HEK293 (cell line): ENCODE measurements at regions not wholly inside any gene's neighbourhood (a gene's known extent, or its start where the extent isn't known, plus 50 kb on each side); places are given as distances from the start of the nearest gene placed in this dataset.

Experiments used
- CTCF ChIA-PET: fragments of 350-600 bp; formaldehyde crosslinking; extraction: SDS; loops from one replicate; lab custom pipeline; 2021; ENCODE audit warnings: antibody characterized with exemption; lab: Yijun Ruan, JAX
- POLR2A ChIA-PET: fragments of 300-600 bp; formaldehyde crosslinking; extraction: SDS; loops from one replicate; lab custom pipeline; 2020; ENCODE audit warnings: antibody characterized with exemption, inconsistent platforms; lab: Yijun Ruan, JAX
- H3K27ac ChIP-seq: fragments of 200-500 bp; sonication (Bioruptor generic); 2 replicates; pipeline ENCODE4 v1.5.1; 2014; ENCODE audit warnings: low read depth, low read length, control low read depth, inconsistent platforms; ENCODE audit errors: extremely low read depth
- H3K36me3 ChIP-seq, 2 experiments: fragments of 200-500 bp in 1 of 2; sonication (Bioruptor generic) in 1 of 2; 1 replicate in 1 of 2; 2 replicates in 1 of 2; pipeline ENCODE4 v1.5.1; 2014 to 2017; ENCODE audit warnings: inconsistent platforms in 2 of 2, low read length in 2 of 2; ENCODE audit not compliant: control insufficient read depth in 2 of 2, insufficient read depth in 1 of 2
- H3K4me1 ChIP-seq: fragments of 200-500 bp; sonication (Bioruptor generic); 2 replicates; pipeline ENCODE4 v1.5.1; 2014; ENCODE audit warnings: mild to moderate bottlenecking, low read length, inconsistent platforms; ENCODE audit not compliant: control insufficient read depth, insufficient read depth
- H3K4me3 ChIP-seq: 2 replicates; pipeline ENCODE4 v1.5.1; 2011; ENCODE audit warnings: low read depth, mild to moderate bottlenecking, control low read depth, low read length, moderate library complexity
- H3K9me3 ChIP-seq: fragments of 200-500 bp; sonication (Bioruptor generic); 2 replicates; pipeline ENCODE4 v1.5.1; 2014; ENCODE audit warnings: low read depth, low read length, inconsistent platforms; ENCODE audit not compliant: control insufficient read depth, insufficient read depth
- BCL11B ChIP-seq: fragments of 450-650 bp; formaldehyde crosslinking; IDR thresholded peaks from 2 replicates; pipeline ENCODE4 v1.5.1; 2016; ENCODE audit warnings: low read depth, missing biosample characterization, missing genetic modification characterization
- KLF9 ChIP-seq: fragments of 450-650 bp; formaldehyde crosslinking; IDR thresholded peaks from 2 replicates; pipeline ENCODE4 v1.5.1; 2016; ENCODE audit warnings: missing biosample characterization, missing genetic modification characterization, low read depth
- RBAK ChIP-seq: fragments of 450-650 bp; formaldehyde crosslinking; IDR thresholded peaks from 2 replicates; pipeline ENCODE4 v1.5.1; 2016; ENCODE audit warnings: missing biosample characterization, missing genetic modification characterization
- TRIM28 ChIP-seq: IDR thresholded peaks from 2 replicates; pipeline ENCODE4 v1.6.1; 2011; ENCODE audit warnings: low read length, control low read depth, borderline replicate concordance
- WT1 ChIP-seq: fragments of 450-650 bp; formaldehyde crosslinking; IDR thresholded peaks from 2 replicates; pipeline ENCODE4 v1.5.1; 2016; ENCODE audit warnings: missing biosample characterization, missing genetic modification characterization
- YY2 ChIP-seq: fragments of 450-650 bp; formaldehyde crosslinking; IDR thresholded peaks from 2 replicates; pipeline ENCODE4 v1.5.1; 2016; ENCODE audit warnings: missing biosample characterization, missing genetic modification characterization
- ZBTB1 ChIP-seq: fragments of 450-650 bp; formaldehyde crosslinking; IDR thresholded peaks from 2 replicates; pipeline ENCODE4 v1.5.1; 2016; ENCODE audit warnings: missing biosample characterization, missing genetic modification characterization
- ZBTB7A ChIP-seq: fragments of 450-650 bp; formaldehyde crosslinking; IDR thresholded peaks from 2 replicates; pipeline ENCODE4 v1.5.1; 2016; ENCODE audit warnings: low read depth, missing biosample characterization, missing genetic modification characterization
- ZNF121 ChIP-seq: fragments of 450-650 bp; formaldehyde crosslinking; IDR thresholded peaks from 2 replicates; pipeline ENCODE4 v1.5.1; 2016; ENCODE audit warnings: missing biosample characterization, missing genetic modification characterization
- ZNF138 ChIP-seq: fragments of 450-650 bp; formaldehyde crosslinking; IDR thresholded peaks from 2 replicates; pipeline ENCODE4 v1.5.1; 2016; ENCODE audit warnings: missing biosample characterization, missing genetic modification characterization, borderline replicate concordance
- ZNF184 ChIP-seq: fragments of 450-650 bp; IDR thresholded peaks from 2 replicates; pipeline ENCODE4 v1.5.1; 2018; ENCODE audit warnings: missing biosample characterization, mild to moderate bottlenecking, missing genetic modification characterization
- ZNF19 ChIP-seq: fragments of 450-650 bp; formaldehyde crosslinking; IDR thresholded peaks from 2 replicates; pipeline ENCODE4; 2016; ENCODE audit warnings: missing biosample characterization, missing genetic modification characterization, low read depth
- ZNF214 ChIP-seq: fragments of 450-650 bp; formaldehyde crosslinking; IDR thresholded peaks from 2 replicates; pipeline ENCODE4 v1.5.1; 2017; ENCODE audit warnings: missing biosample characterization, mild to moderate bottlenecking, missing genetic modification characterization, borderline replicate concordance
- ZNF248 ChIP-seq: fragments of 450-650 bp; formaldehyde crosslinking; IDR thresholded peaks from 2 replicates; pipeline ENCODE4 v1.5.1; 2017; ENCODE audit warnings: missing biosample characterization, missing genetic modification characterization
- ZNF274 ChIP-seq, 2 experiments: fragments of 200-500 bp in 1 of 2; fragments of 450-650 bp in 1 of 2; sonication (Bioruptor generic) in 1 of 2; formaldehyde crosslinking in 1 of 2; IDR thresholded peaks; 2 replicates each; pipeline versions ENCODE4 v1.5.1 to v1.6.1; 2014 to 2016; ENCODE audit warnings: borderline replicate concordance in 1 of 2, inconsistent platforms in 1 of 2, low read length in 1 of 2, missing biosample characterization in 1 of 2, missing genetic modification characterization in 1 of 2
- ZNF341 ChIP-seq: fragments of 450-650 bp; formaldehyde crosslinking; IDR thresholded peaks from 2 replicates; pipeline ENCODE4; 2016; ENCODE audit warnings: low read depth, missing biosample characterization, missing genetic modification characterization
- ZNF558 ChIP-seq: fragments of 450-650 bp; formaldehyde crosslinking; IDR thresholded peaks from 2 replicates; pipeline ENCODE4 v1.5.1; 2016; ENCODE audit warnings: missing biosample characterization, missing genetic modification characterization
- ZNF600 ChIP-seq: fragments of 450-650 bp; formaldehyde crosslinking; IDR thresholded peaks from 2 replicates; pipeline ENCODE4 v1.5.1; 2016; ENCODE audit warnings: missing biosample characterization, missing genetic modification characterization
- ZNF660 ChIP-seq: fragments of 450-650 bp; IDR thresholded peaks from 2 replicates; pipeline ENCODE4 v1.5.1; 2018; ENCODE audit warnings: missing biosample characterization, mild to moderate bottlenecking, missing genetic modification characterization
- ZNF670 ChIP-seq: fragments of 450-650 bp; formaldehyde crosslinking; IDR thresholded peaks from 2 replicates; pipeline ENCODE4 v1.5.1; 2016; ENCODE audit warnings: missing biosample characterization, missing genetic modification characterization, low read depth
- ZNF785 ChIP-seq: fragments of 450-650 bp; formaldehyde crosslinking; IDR thresholded peaks from 2 replicates; pipeline ENCODE4 v1.5.1; 2016; ENCODE audit warnings: missing biosample characterization, missing genetic modification characterization
- ZXDB ChIP-seq: fragments of 450-650 bp; formaldehyde crosslinking; IDR thresholded peaks from 2 replicates; pipeline ENCODE4 v1.5.1; 2016; ENCODE audit warnings: missing biosample characterization, missing genetic modification characterization
- TF ChIP-seq, protein P1 (sequence below): fragments of 450-650 bp; formaldehyde crosslinking; IDR thresholded peaks from 2 replicates; pipeline ENCODE4 v1.5.1; 2016; ENCODE audit warnings: missing biosample characterization, missing genetic modification characterization, low read depth
- TF ChIP-seq, protein P2 (sequence below): IDR thresholded peaks from 2 replicates; pipeline ENCODE4 v1.6.1; 2011; ENCODE audit warnings: mild to moderate bottlenecking, low read depth, low read length, borderline replicate concordance

DNA sequence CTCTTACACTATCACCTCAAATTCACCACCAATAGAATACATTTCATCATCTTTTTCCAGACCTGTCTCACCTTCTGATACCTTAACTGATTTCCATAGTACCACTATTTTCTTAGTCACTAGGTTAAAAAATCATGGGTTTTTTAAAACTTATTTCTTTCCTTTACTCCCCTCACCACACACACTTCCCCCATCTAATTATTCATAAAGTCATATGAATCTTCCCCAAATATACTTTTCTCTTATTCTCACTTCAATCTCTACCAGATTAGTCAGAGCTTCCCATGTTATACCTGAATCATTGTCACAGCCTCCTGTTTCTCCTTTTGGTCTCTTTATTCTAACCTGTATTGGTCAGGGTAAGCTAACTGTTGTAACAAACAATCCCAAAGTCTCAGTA is 696.3 kb downstream of the BCL11A start:
- CTCF ChIA-PET, result interaction anchor here (0.8 kb wide), 1 partner anchor 10 kb away, joined by 3 read pairs; no protein-coding TSS in a partner anchor
- POLR2A ChIA-PET, result no interaction called here
- H3K9me3 ChIP-seq, result no peaks in the 10 kb centered on the region

DNA sequence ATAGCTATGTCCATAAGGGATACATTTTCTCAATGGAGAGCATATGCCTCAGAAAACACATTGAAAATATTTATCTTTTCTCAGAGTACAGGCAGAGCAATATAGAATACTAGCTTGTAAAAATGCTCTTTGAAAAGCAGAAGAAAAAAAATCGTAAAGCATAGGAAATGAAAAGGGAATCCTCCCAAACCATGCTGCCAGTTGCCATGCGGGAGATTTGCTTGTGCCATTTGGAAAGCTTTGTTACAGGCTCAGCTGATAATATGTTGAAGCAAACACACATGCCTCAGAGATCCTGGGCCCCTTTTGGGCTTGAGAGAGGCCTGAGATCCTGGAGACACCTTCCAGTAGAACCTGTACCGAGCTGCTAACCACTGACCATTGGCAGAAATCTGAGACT is 697.1 kb downstream of the BCL11A start:
- H3K27ac ChIP-seq, result no peak overlapping the region
- ChIA-PET CTCF (no interaction called here), POLR2A (no interaction called here)
- TF ChIP-seq YY2 (tag by site-specific recombination) (no peak), ZNF341 (tag by site-specific recombination) (no peak), ZNF138 (tag by site-specific recombination) (no peak), ZNF121 (tag by site-specific recombination) (no peak), ZNF184 (tag by site-specific recombination) (no peak), ZNF785 (tag by site-specific recombination) (no peak), ZNF248 (tag by site-specific recombination) (no peak), BCL11B (tag by site-specific recombination) (no peak), ZNF214 (tag by site-specific recombination) (no peak), RBAK (no peak), ZNF274 (IDR thresholded peaks at IDR 0.05; ENCODE audit: low read length) (no peak), ZNF274 (tag by site-specific recombination; IDR thresholded peaks at IDR 0.05; ENCODE audit: borderline replicate concordance) (no peak), WT1 (tag by site-specific recombination) (no peak), ZXDB (tag by site-specific recombination) (no peak)
- TF ChIP-seq, protein P1, sequence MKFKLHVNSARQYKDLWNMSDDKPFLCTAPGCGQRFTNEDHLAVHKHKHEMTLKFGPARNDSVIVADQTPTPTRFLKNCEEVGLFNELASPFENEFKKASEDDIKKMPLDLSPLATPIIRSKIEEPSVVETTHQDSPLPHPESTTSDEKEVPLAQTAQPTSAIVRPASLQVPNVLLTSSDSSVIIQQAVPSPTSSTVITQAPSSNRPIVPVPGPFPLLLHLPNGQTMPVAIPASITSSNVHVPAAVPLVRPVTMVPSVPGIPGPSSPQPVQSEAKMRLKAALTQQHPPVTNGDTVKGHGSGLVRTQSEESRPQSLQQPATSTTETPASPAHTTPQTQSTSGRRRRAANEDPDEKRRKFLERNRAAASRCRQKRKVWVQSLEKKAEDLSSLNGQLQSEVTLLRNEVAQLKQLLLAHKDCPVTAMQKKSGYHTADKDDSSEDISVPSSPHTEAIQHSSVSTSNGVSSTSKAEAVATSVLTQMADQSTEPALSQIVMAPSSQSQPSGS (tag by site-specific recombination), result no peak
- H3K4me1 ChIP-seq, result no peaks in the 10 kb centered on the region
- no peaks in the 10 kb centered on the region for H3K36me3 ChIP-seq
- H3K9me3 ChIP-seq, result no peaks in the 10 kb centered on the region
- no peak overlapping the region for H3K4me3 ChIP-seq

More for the DNA sequence above, 696.3 kb downstream of the BCL11A start:
- TF ChIP-seq ZBTB7A (tag by site-specific recombination) (no peak), ZNF600 (no peak), ZNF660 (tag by site-specific recombination) (no peak)
- no peaks in the 10 kb centered on the region for H3K36me3 ChIP-seq
- no peak overlapping the region for H3K27ac ChIP-seq
- no peak overlapping the region for H3K4me3 ChIP-seq
- no peaks in the 10 kb centered on the region for H3K4me1 ChIP-seq

DNA sequence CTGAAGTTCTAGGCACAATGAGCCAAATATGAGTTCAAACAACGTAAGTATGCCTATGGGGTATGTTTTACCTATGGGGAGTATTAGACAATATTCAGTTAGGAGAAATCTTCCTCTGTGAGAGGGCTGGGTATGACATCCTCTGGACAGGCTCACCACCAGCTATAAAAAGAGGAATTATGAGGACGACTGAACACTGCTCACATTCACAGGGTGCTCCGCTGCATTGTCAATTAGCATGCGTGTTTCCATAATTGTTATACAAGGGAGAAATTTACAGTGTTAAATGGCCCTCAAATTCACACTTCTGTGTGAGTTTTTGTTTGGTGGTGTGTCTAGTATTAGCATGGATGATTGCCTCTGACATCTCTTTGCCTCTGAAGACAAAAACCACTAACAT is 700.4 kb downstream of the BCL11A start:
- CTCF ChIA-PET, result no interaction called here

More for the DNA sequence above, 700.4 kb downstream of the BCL11A start:
- Histone ChIP-seq H3K4me1 (no peaks in the 10 kb centered on the region), H3K9me3 (no peaks in the 10 kb centered on the region), H3K27ac (no peak overlapping the region), H3K4me3 (no peak overlapping the region), H3K36me3 (no peaks in the 10 kb centered on the region)
- TF ChIP-seq ZBTB1, result no peak
- TF ChIP-seq TRIM28, result no peak
- TF ChIP-seq, protein P2, sequence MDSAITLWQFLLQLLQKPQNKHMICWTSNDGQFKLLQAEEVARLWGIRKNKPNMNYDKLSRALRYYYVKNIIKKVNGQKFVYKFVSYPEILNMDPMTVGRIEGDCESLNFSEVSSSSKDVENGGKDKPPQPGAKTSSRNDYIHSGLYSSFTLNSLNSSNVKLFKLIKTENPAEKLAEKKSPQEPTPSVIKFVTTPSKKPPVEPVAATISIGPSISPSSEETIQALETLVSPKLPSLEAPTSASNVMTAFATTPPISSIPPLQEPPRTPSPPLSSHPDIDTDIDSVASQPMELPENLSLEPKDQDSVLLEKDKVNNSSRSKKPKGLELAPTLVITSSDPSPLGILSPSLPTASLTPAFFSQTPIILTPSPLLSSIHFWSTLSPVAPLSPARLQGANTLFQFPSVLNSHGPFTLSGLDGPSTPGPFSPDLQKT, result no peak
- TF ChIP-seq KLF9 (tag by site-specific recombination), result no peak
- no peak for TF ChIP-seq ZNF558 (tag by site-specific recombination)
- no peak for TF ChIP-seq ZNF670 (tag by site-specific recombination)
- TF ChIP-seq ZNF19 (tag by site-specific recombination), result no peak
- TF ChIP-seq, all 188 proteins: peak for 0
- POLR2A ChIA-PET, result no interaction called here
